ENCODE measurements at regions not wholly inside any gene's neighbourhood (a gene's known extent, or its start where the extent isn't known, plus 50 kb on each side); places are given as distances from the start of the nearest gene placed in this dataset.
"Not testable (repeated sequence)": the region's sequence is repeated elsewhere in the genome, so short reads cannot be mapped to it uniquely, and the experiment has no call there.

- H3K36me3 ChIP-seq: no peaks in the 10 kb centered on the region
- no peak for TF ChIP-seq CTCF (IDR thresholded peaks at IDR 0.05; ENCODE audit: borderline replicate concordance)
- H3K4me3 ChIP-seq: no peak overlapping the region
- intact Hi-C loops (cut with micrococcal nuclease): no loop called here
- DNase-seq: no peak
- no peak overlapping the region for H3K27ac ChIP-seq (replicated peaks)
- peaks cover 8% of the 10 kb centered on the region for H3K9me3 ChIP-seq (replicated peaks)
- no peaks in the 10 kb centered on the region for H3K4me1 ChIP-seq
- H3K27me3 ChIP-seq (ENCODE audit: low read depth): no peaks in the 10 kb centered on the region
Observed at GRCh38 chr12:69171881-69172280, 67.5 kb upstream of the CPSF6 start.

- Histone ChIP-seq H3K9me3 (replicated peaks) (peaks cover 8% of the 10 kb centered on the region), H3K27ac (replicated peaks) (no peak overlapping the region), H3K4me1 (no peaks in the 10 kb centered on the region), H3K4me3 (no peak overlapping the region), H3K27me3 (ENCODE audit: low read depth) (no peaks in the 10 kb centered on the region), H3K36me3 (no peaks in the 10 kb centered on the region)
- no peak for DNase-seq
- no peak for TF ChIP-seq CTCF (IDR thresholded peaks at IDR 0.05; ENCODE audit: borderline replicate concordance)
- intact Hi-C loops (cut with micrococcal nuclease): no loop called here
Observed at GRCh38 chr12:69172491-69172890, 66.9 kb upstream of the CPSF6 start.

GRCh38 chr12:69173368-69173767 lies 66.0 kb upstream of the CPSF6 start:
- DNase-seq: no peak
- H3K9me3 ChIP-seq (replicated peaks): peaks cover 8% of the 10 kb centered on the region
- H3K27me3 ChIP-seq (ENCODE audit: low read depth): no peaks in the 10 kb centered on the region
- H3K27ac ChIP-seq (replicated peaks): no peak overlapping the region
- H3K36me3 ChIP-seq: no peaks in the 10 kb centered on the region
- TF ChIP-seq CTCF (IDR thresholded peaks at IDR 0.05; ENCODE audit: borderline replicate concordance): no peak
- H3K4me1 ChIP-seq: no peaks in the 10 kb centered on the region
- intact Hi-C loops (cut with micrococcal nuclease): no loop called here
- no peak overlapping the region for H3K4me3 ChIP-seq

GRCh38 chr12:69179786-69180185 lies 59.6 kb upstream of the CPSF6 start:
- Histone ChIP-seq H3K4me3 (no peak overlapping the region), H3K36me3 (no peaks in the 10 kb centered on the region)

GRCh38 chr12:69187572-69187971 lies 51.8 kb upstream of the CPSF6 start:
- DNase-seq; H3K36me3 ChIP-seq; H3K27ac ChIP-seq (replicated peaks); H3K4me3 ChIP-seq; H3K4me1 ChIP-seq; intact Hi-C loops (cut with micrococcal nuclease); H3K27me3 ChIP-seq (ENCODE audit: low read depth): not testable (repeated sequence)
- peaks cover 39% of the 10 kb centered on the region for H3K9me3 ChIP-seq (replicated peaks)

More at GRCh38 chr12:69179786-69180185, 59.6 kb upstream of the CPSF6 start:
- no peak for DNase-seq
- peaks cover 15% of the 10 kb centered on the region for H3K9me3 ChIP-seq (replicated peaks)
- no peak for TF ChIP-seq CTCF (IDR thresholded peaks at IDR 0.05; ENCODE audit: borderline replicate concordance)
- intact Hi-C loops (cut with micrococcal nuclease): no loop called here
- no peaks in the 10 kb centered on the region for H3K27me3 ChIP-seq (ENCODE audit: low read depth)
- no peaks in the 10 kb centered on the region for H3K4me1 ChIP-seq
- no peak overlapping the region for H3K27ac ChIP-seq (replicated peaks)

- DNase-seq: no peak
- Histone ChIP-seq H3K4me3 (no peak overlapping the region), H3K4me1 (no peaks in the 10 kb centered on the region), H3K9me3 (replicated peaks) (peaks cover 39% of the 10 kb centered on the region), H3K36me3 (no peaks in the 10 kb centered on the region), H3K27me3 (ENCODE audit: low read depth) (no peaks in the 10 kb centered on the region), H3K27ac (replicated peaks) (no peak overlapping the region)
- intact Hi-C loops (cut with micrococcal nuclease): no loop called here
- no peak for TF ChIP-seq CTCF (IDR thresholded peaks at IDR 0.05; ENCODE audit: borderline replicate concordance)
Observed at GRCh38 chr12:69189378-69189978, 49.9 kb upstream of the CPSF6 start.
